ENCODE measurements at regions not wholly inside any gene's neighbourhood (a gene's known extent, or its start where the extent isn't known, plus 50 kb on each side); places are given as distances from the start of the nearest gene placed in this dataset.

DNA sequence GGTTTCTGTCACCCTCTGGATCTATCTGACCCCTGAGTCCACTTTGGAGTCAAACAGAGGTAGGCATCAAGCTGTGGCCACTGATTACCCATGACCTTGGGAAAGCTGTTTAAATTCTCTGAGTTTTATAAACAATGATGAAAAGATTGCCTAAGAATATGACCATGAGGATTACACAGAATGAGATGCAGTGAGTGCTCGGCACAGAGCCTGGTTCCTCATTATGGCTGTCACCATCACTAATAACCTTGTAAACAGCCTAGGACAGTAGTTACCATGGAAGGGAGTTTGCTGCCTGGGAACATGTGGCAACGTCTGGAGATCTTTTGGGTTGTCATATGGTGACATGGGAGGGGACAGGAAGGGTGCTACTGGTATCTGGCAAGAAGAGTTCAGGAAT is 248.3 kb upstream of the KAZN start:
- TF ChIP-seq, protein P1, sequence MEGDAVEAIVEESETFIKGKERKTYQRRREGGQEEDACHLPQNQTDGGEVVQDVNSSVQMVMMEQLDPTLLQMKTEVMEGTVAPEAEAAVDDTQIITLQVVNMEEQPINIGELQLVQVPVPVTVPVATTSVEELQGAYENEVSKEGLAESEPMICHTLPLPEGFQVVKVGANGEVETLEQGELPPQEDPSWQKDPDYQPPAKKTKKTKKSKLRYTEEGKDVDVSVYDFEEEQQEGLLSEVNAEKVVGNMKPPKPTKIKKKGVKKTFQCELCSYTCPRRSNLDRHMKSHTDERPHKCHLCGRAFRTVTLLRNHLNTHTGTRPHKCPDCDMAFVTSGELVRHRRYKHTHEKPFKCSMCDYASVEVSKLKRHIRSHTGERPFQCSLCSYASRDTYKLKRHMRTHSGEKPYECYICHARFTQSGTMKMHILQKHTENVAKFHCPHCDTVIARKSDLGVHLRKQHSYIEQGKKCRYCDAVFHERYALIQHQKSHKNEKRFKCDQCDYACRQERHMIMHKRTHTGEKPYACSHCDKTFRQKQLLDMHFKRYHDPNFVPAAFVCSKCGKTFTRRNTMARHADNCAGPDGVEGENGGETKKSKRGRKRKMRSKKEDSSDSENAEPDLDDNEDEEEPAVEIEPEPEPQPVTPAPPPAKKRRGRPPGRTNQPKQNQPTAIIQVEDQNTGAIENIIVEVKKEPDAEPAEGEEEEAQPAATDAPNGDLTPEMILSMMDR (IDR thresholded peaks at IDR 0.05; ENCODE audit: poor library complexity): no peak
- TF ChIP-seq EZH2phosphoT487 (IDR thresholded peaks at IDR 0.05; ENCODE audit: low read depth, severe bottlenecking, unreplicated experiment): no peak
- no peak for TF ChIP-seq EZH2 (IDR thresholded peaks at IDR 0.05; ENCODE audit: borderline replicate concordance)

Measured in hepatocyte (in vitro differentiated cells).